HCT116 (cell line): ENCODE measurements at regions not wholly inside any gene's neighbourhood (a gene's known extent, or its start where the extent isn't known, plus 50 kb on each side); places are given as distances from the start of the nearest gene placed in this dataset.

Experiments used
- ATAC-seq: fragments of 200-7000 bp; cut with Tn5 transposase; 2 replicates; pipeline ENCODE4 v1.9.1; 2020; ENCODE audit warnings: mild to moderate bottlenecking, moderate library complexity
- BruUV-seq: library from RNA; stranded (reverse); fragments of 400-500 nt; replicated peaks from 2 replicates; lab custom pipeline; 2021; lab: Mats Ljungman, UMichigan
- CTCF ChIA-PET: fragments of 300-600 bp; sonication (Branson Sonifier 250); formaldehyde crosslinking; loops from one replicate; lab custom pipeline; 2021; ENCODE audit warnings: antibody characterized with exemption; lab: Charles Lee
- POLR2A ChIA-PET: fragments of 300-600, 350-600 bp; sonication (Branson Sonifier 250); formaldehyde crosslinking; loops from one replicate; lab custom pipeline; 2021; ENCODE audit warnings: antibody characterized with exemption; lab: Charles Lee
- RAD21 ChIA-PET, 2 experiments: fragments of 300-600 bp; sonication (Branson Sonifier 250); formaldehyde crosslinking; loops; one replicate each; lab custom pipeline; 2023; ENCODE audit warnings: low total read pairs in 2 of 2; ENCODE audit not compliant: uncharacterized antibody in 2 of 2, unreplicated experiment in 2 of 2, low non-redundant PET in 1 of 2; lab: Charles Lee
- DNase-seq: peaks from one replicate; pipeline ENCODE4 v3.0.0-alpha.2; 2010; ENCODE audit warnings: low read depth, low spot score
- H2AFZ ChIP-seq: fragments of 200-600 bp; shearing (Covaris generic), sonication (generic); 2 replicates; pipeline ENCODE4 v1.6.1; 2017; ENCODE audit warnings: low read depth, mixed run types, mixed read lengths, antibody characterized with exemption, low read length; ENCODE audit not compliant: poor library complexity, severe bottlenecking
- H3K27ac ChIP-seq: 2 replicates; pipeline ENCODE4 v1.5.1; 2012; ENCODE audit warnings: low read depth, low read length
- H3K27me3 ChIP-seq: fragments of 200-600 bp; sonication (generic); 2 replicates; pipeline ENCODE4 v1.6.1; 2016; ENCODE audit warnings: mixed run types, low read length, mixed read lengths; ENCODE audit not compliant: insufficient read depth
- H3K36me3 ChIP-seq, 2 experiments: fragments of 200-500 bp in 1 of 2; fragments of 200-600 bp in 1 of 2; sonication (Bioruptor generic) in 1 of 2; sonication (generic) in 1 of 2; 2 replicates each; pipeline versions ENCODE4 v1.5.1 to v1.6.1; 2014 to 2016; ENCODE audit warnings: low read length in 2 of 2, inconsistent platforms in 1 of 2, mixed read lengths in 1 of 2, mixed run types in 1 of 2; ENCODE audit not compliant: insufficient read depth in 2 of 2, control insufficient read depth in 1 of 2
- H3K4me1 ChIP-seq, 2 experiments: fragments of 200-600 bp in 1 of 2; sonication (generic) in 1 of 2; 2 replicates each; pipeline versions ENCODE4 v1.5.1 to v1.6.1; 2012 to 2017; ENCODE audit warnings: low read length in 2 of 2, inconsistent platforms in 1 of 2, mild to moderate bottlenecking in 1 of 2, mixed read lengths in 1 of 2, mixed run types in 1 of 2, moderate library complexity in 1 of 2; ENCODE audit not compliant: insufficient read depth in 2 of 2, control insufficient read depth in 1 of 2
- H3K4me2 ChIP-seq: fragments of 200-600 bp; sonication (generic); 2 replicates; pipeline ENCODE4 v1.6.1; 2017; ENCODE audit warnings: mixed run types, low read length, mixed read lengths
- H3K4me3 ChIP-seq, 2 experiments: fragments of 200-600 bp in 1 of 2; sonication (generic) in 1 of 2; replicated peaks in 1 of 2; 2 replicates each; pipeline ENCODE4 v1.5.1; 2011 to 2016; ENCODE audit warnings: low read length in 2 of 2, control low read depth in 1 of 2, low read depth in 1 of 2, mild to moderate bottlenecking in 1 of 2, mixed read lengths in 1 of 2, mixed run types in 1 of 2
- H3K79me2 ChIP-seq: fragments of 200-600 bp; sonication (generic); 2 replicates; pipeline ENCODE4 v1.6.1; 2017; ENCODE audit warnings: mild to moderate bottlenecking, mixed run types, low read length, moderate library complexity, mixed read lengths; ENCODE audit not compliant: insufficient read depth
- H3K9ac ChIP-seq: fragments of 200-600 bp; sonication (generic); 2 replicates; pipeline ENCODE4 v1.6.1; 2016; ENCODE audit warnings: low read length, mixed read lengths
- H3K9me2 ChIP-seq: fragments of 200-600 bp; sonication (generic), shearing (Covaris generic); 2 replicates; pipeline ENCODE4 v1.6.1; 2017; ENCODE audit warnings: mixed run types, mild to moderate bottlenecking, moderate library complexity; ENCODE audit not compliant: insufficient read depth
- H3K9me3 ChIP-seq, 2 experiments: fragments of 200-500 bp in 1 of 2; fragments of 200-600 bp in 1 of 2; sonication (Bioruptor generic) in 1 of 2; sonication (generic) in 1 of 2; 2 replicates each; pipeline ENCODE4 v1.6.1; 2014 to 2017; ENCODE audit warnings: low read length in 2 of 2, mixed read lengths in 2 of 2, inconsistent platforms in 1 of 2, low read depth in 1 of 2, mild to moderate bottlenecking in 1 of 2, mixed run types in 1 of 2, moderate library complexity in 1 of 2; ENCODE audit not compliant: control insufficient read depth in 1 of 2, insufficient read depth in 1 of 2
- H4K20me1 ChIP-seq: fragments of 200-600 bp; sonication (generic), shearing (Covaris generic); 2 replicates; pipeline ENCODE4 v1.6.1; 2017; ENCODE audit warnings: mixed run types, mild to moderate bottlenecking, moderate library complexity; ENCODE audit not compliant: insufficient read depth
- CBX3 ChIP-seq: IDR thresholded peaks from 2 replicates; pipeline ENCODE4 v1.6.1; 2012; ENCODE audit warnings: low read depth
- CEBPB ChIP-seq: IDR thresholded peaks from 2 replicates; pipeline ENCODE4 v1.6.1; 2012; ENCODE audit warnings: low read depth
- CTCF ChIP-seq, 3 experiments: fragments of 200-600 bp in 1 of 3; sonication (generic) in 1 of 3; IDR thresholded peaks in 2 of 3; conservative IDR thresholded peaks in 1 of 3; 2 replicates each; pipeline ENCODE4 v1.5.1; 2012 to 2017; ENCODE audit warnings: low read depth in 2 of 3, low read length in 2 of 3, antibody characterized with exemption in 1 of 3, borderline replicate concordance in 1 of 3, control low read depth in 1 of 3, mild to moderate bottlenecking in 1 of 3, mixed read lengths in 1 of 3, mixed run types in 1 of 3, moderate library complexity in 1 of 3; ENCODE audit not compliant: insufficient read depth in 1 of 3
- EGR1 ChIP-seq: IDR thresholded peaks from 2 replicates; pipeline ENCODE4 v1.6.1; 2012; ENCODE audit warnings: low read depth
- ELF1 ChIP-seq: IDR thresholded peaks from 2 replicates; pipeline ENCODE4 v1.6.1; 2012; ENCODE audit warnings: low read depth, borderline replicate concordance
- EZH2 ChIP-seq: fragments of 200-600 bp; sonication (generic); IDR thresholded peaks from 2 replicates; pipeline ENCODE4 v1.6.1; 2017; ENCODE audit warnings: antibody characterized with exemption, mixed run types
- EZH2phosphoT487 ChIP-seq: fragments of 200-600 bp; IDR thresholded peaks from 2 replicates; pipeline ENCODE4 v1.6.1; 2018; ENCODE audit warnings: antibody characterized with exemption, borderline replicate concordance
- FOSL1 ChIP-seq: IDR thresholded peaks from 2 replicates; pipeline ENCODE4 v1.6.1; 2012; ENCODE audit warnings: low read depth
- JUND ChIP-seq: IDR thresholded peaks from 2 replicates; pipeline ENCODE4 v1.6.1; 2012
- MAX ChIP-seq: IDR thresholded peaks from 2 replicates; pipeline ENCODE4 v1.6.1; 2012
- POLR2A ChIP-seq: IDR thresholded peaks from 2 replicates; pipeline ENCODE4 v1.7.0; 2011; ENCODE audit warnings: borderline replicate concordance; ENCODE audit not compliant: insufficient read depth, insufficient read length; ENCODE audit errors: extremely low read depth
- POLR2AphosphoS5 ChIP-seq: IDR thresholded peaks from 2 replicates; pipeline ENCODE4 v1.6.1; 2011; ENCODE audit warnings: mild to moderate bottlenecking, low read depth, low read length, moderate library complexity
- SIN3A ChIP-seq: IDR thresholded peaks from 2 replicates; pipeline ENCODE4 v1.6.1; 2012; ENCODE audit warnings: low read depth
- SP1 ChIP-seq: IDR thresholded peaks from 2 replicates; pipeline ENCODE4 v1.6.1; 2012; ENCODE audit warnings: low read depth
- TCF7L2 ChIP-seq: IDR thresholded peaks from 2 replicates; pipeline ENCODE4 v1.7.0; 2011; ENCODE audit warnings: borderline replicate concordance, inconsistent platforms; ENCODE audit not compliant: insufficient read depth, insufficient read length; ENCODE audit errors: extremely low read depth
- YY1 ChIP-seq: IDR thresholded peaks from 2 replicates; pipeline ENCODE4 v1.6.1; 2011; ENCODE audit warnings: low read length, low read depth, moderate library complexity, mild to moderate bottlenecking; ENCODE audit not compliant: insufficient replicate concordance; ENCODE audit errors: extremely low read depth
- ZBTB33 ChIP-seq: IDR thresholded peaks from 2 replicates; pipeline ENCODE4 v1.6.1; 2011; ENCODE audit warnings: mild to moderate bottlenecking, low read length, moderate library complexity; ENCODE audit not compliant: insufficient replicate concordance; ENCODE audit errors: extremely low read depth
- ZFX ChIP-seq: fragments of 450-650 bp; IDR thresholded peaks from 2 replicates; pipeline ENCODE4 v1.6.1; 2017
- ZNF274 ChIP-seq: fragments of 200-500 bp; sonication (Bioruptor generic); IDR thresholded peaks from 2 replicates; pipeline ENCODE4 v1.6.1; 2014; ENCODE audit warnings: mild to moderate bottlenecking, low read depth, low read length, inconsistent platforms
- intact Hi-C: fragments of 100-400 bp; cut with micrococcal nuclease; formaldehyde crosslinking; loops from 2 replicates; pipeline ENCODE4 v1.10.0; 2022

GRCh38 chr12:11564984-11565651 lies 84.4 kb upstream of the ETV6 start (continued):
- TF ChIP-seq EGR1 (no peak), SIN3A (no peak), MAX (no peak), CBX3 (no peak), FOSL1 (no peak), ZBTB33 (no peak), EZH2 (no peak)

- Histone ChIP-seq H3K4me3 (no peak overlapping the region), H3K4me2 (no peak overlapping the region), H3K9me3 (no peaks in the 10 kb centered on the region), H4K20me1 (no peaks in the 10 kb centered on the region), H3K9me2 (no peaks in the 10 kb centered on the region), H3K27me3 (peaks cover 10% of the 10 kb centered on the region; the same call in 1 of the 2 replicates), H3K27ac (no peak overlapping the region), H2AFZ (no peak overlapping the region), H3K4me1 (no peaks in the 10 kb centered on the region), H3K36me3 (no peaks in the 10 kb centered on the region), H3K79me2 (no peaks in the 10 kb centered on the region), H3K9ac (no peak overlapping the region)
- ChIA-PET POLR2A (no interaction called here), CTCF (no interaction called here), RAD21 (no interaction called here)
- no TSS peak for BruUV-seq
- no peak for DNase-seq
- intact Hi-C loops, result no loop called here
- ATAC-seq, result no peak
- TF ChIP-seq SIN3A (no peak), JUND (no peak), SP1 (no peak), POLR2A (no peak), ELF1 (no peak), POLR2AphosphoS5 (no peak), CEBPB (no peak), YY1 (no peak), TCF7L2 (no peak), ZNF274 (no peak), CTCF (IDR thresholded peaks at IDR 0.05 in 2 of 3, conservative IDR thresholded peaks at IDR 0.05 in 1 of 3; ENCODE audit: borderline replicate concordance in 1 of 3, insufficient read depth in 1 of 3, low read depth in 2 of 3, low read length in 2 of 3) (no peak), CBX3 (no peak), EZH2phosphoT487 (no peak), ZFX (no peak), EGR1 (no peak)
These were observed 83.7 kb upstream of the ETV6 start for GRCh38 chr12:11565752-11566151.
